Neural cell (in vitro differentiated cells): ENCODE measurements at regions not wholly inside any gene's neighbourhood (a gene's known extent, or its start where the extent isn't known, plus 50 kb on each side); places are given as distances from the start of the nearest gene placed in this dataset.

Experiments used
- H2AFZ ChIP-seq: fragments of 200-600, 300-800 bp; sonication (generic), shearing (Covaris generic); 2 replicates; pipeline ENCODE4 v1.6.0; 2014; ENCODE audit warnings: low read depth, mild to moderate bottlenecking, antibody characterized with exemption, low read length, moderate library complexity
- H3F3A ChIP-seq: fragments of 200-600 bp; shearing (Covaris generic); 2 replicates; pipeline ENCODE4 v1.6.1; 2016; ENCODE audit warnings: mild to moderate bottlenecking, moderate library complexity, mixed read lengths, antibody characterized with exemption, low read length; ENCODE audit not compliant: insufficient read depth, poor library complexity, severe bottlenecking
- H3K27ac ChIP-seq: fragments of 200-600, 300-800 bp; sonication (generic), shearing (Covaris generic); 2 replicates; pipeline ENCODE4 v1.5.1; 2014; ENCODE audit warnings: mild to moderate bottlenecking, low read length, moderate library complexity
- H3K27me3 ChIP-seq: fragments of 300-800, 200-600 bp; sonication (generic), shearing (Covaris generic); 2 replicates; pipeline ENCODE4 v1.6.0; 2014; ENCODE audit warnings: mild to moderate bottlenecking, low read depth, low read length, moderate library complexity; ENCODE audit not compliant: insufficient read depth
- H3K36me3 ChIP-seq: fragments of 300-800, 200-600 bp; sonication (generic), shearing (Covaris generic); 2 replicates; pipeline ENCODE4 v1.5.1; 2014; ENCODE audit warnings: mild to moderate bottlenecking, antibody characterized with exemption, low read length, moderate library complexity; ENCODE audit not compliant: insufficient read depth
- H3K4me2 ChIP-seq: fragments of 300-800, 200-600 bp; sonication (generic), shearing (Covaris generic); 2 replicates; pipeline ENCODE4 v1.6.0; 2014; ENCODE audit warnings: mild to moderate bottlenecking, low read length
- H3K4me3 ChIP-seq: fragments of 300-800, 200-600 bp; sonication (generic), shearing (Covaris generic); 2 replicates; pipeline ENCODE4 v1.5.1; 2014; ENCODE audit warnings: mild to moderate bottlenecking, low read length, moderate library complexity
- H3K79me2 ChIP-seq: fragments of 200-600 bp; shearing (Covaris generic); replicated peaks from 2 replicates; pipeline ENCODE4 v1.6.0; 2014; ENCODE audit warnings: mild to moderate bottlenecking, low read length, moderate library complexity; ENCODE audit not compliant: insufficient read depth
- H3K9ac ChIP-seq: fragments of 300-800, 200-600 bp; sonication (generic), shearing (Covaris generic); 2 replicates; pipeline ENCODE4 v1.6.1; 2016; ENCODE audit warnings: mild to moderate bottlenecking, low read length, mixed read lengths
- H3K9me2 ChIP-seq: fragments of 200-600 bp; shearing (Covaris generic); 2 replicates; pipeline ENCODE4 v1.6.1; 2016; ENCODE audit warnings: mild to moderate bottlenecking, low read length, mixed read lengths; ENCODE audit not compliant: insufficient read depth
- H3K9me3 ChIP-seq: fragments of 200-600, 300-800 bp; sonication (generic), shearing (Covaris generic); 2 replicates; pipeline ENCODE4 v1.6.1; 2016; ENCODE audit warnings: mild to moderate bottlenecking, mixed run types, low read length, moderate library complexity, mixed read lengths
- H4K20me1 ChIP-seq: fragments of 200-600 bp; shearing (Covaris generic); 2 replicates; pipeline ENCODE4 v1.6.1; 2016; ENCODE audit warnings: mild to moderate bottlenecking, mixed run types; ENCODE audit not compliant: insufficient read depth
- CTCF ChIP-seq: fragments of 450-650 bp; IDR thresholded peaks from 2 replicates; pipeline ENCODE4 v1.5.1; 2014; ENCODE audit warnings: antibody characterized with exemption, mild to moderate bottlenecking, moderate library complexity; ENCODE audit not compliant: poor library complexity, severe bottlenecking
- EP300 ChIP-seq: fragments of 450-650 bp; conservative IDR thresholded peaks from 2 replicates; pipeline ENCODE4 v1.6.1; 2014; ENCODE audit warnings: antibody characterized with exemption, mild to moderate bottlenecking, moderate library complexity; ENCODE audit not compliant: poor library complexity, severe bottlenecking
- EZH2 ChIP-seq: fragments of 200-600, 300-800 bp; shearing (Covaris generic), sonication (generic); IDR thresholded peaks from 2 replicates; pipeline ENCODE4 v1.6.1; 2014; ENCODE audit warnings: antibody characterized with exemption, low read length, borderline replicate concordance, mild to moderate bottlenecking; ENCODE audit not compliant: insufficient read depth, poor library complexity, severe bottlenecking
- MXI1 ChIP-seq: fragments of 450-650 bp; conservative IDR thresholded peaks from 2 replicates; pipeline ENCODE4 v1.6.1; 2014; ENCODE audit warnings: antibody characterized with exemption, mild to moderate bottlenecking; ENCODE audit not compliant: poor library complexity, severe bottlenecking
- POLR2AphosphoS5 ChIP-seq: IDR thresholded peaks from 2 replicates; pipeline ENCODE4 v1.6.1; 2012
- RAD21 ChIP-seq: fragments of 450-650 bp; conservative IDR thresholded peaks from 2 replicates; pipeline ENCODE4 v1.6.1; 2014; ENCODE audit warnings: antibody characterized with exemption, mild to moderate bottlenecking, moderate library complexity
- REST ChIP-seq: IDR thresholded peaks from 2 replicates; pipeline ENCODE4 v1.6.1; 2012; ENCODE audit warnings: borderline replicate concordance
- SMC3 ChIP-seq: fragments of 450-650 bp; conservative IDR thresholded peaks from 2 replicates; pipeline ENCODE4 v1.6.1; 2014; ENCODE audit warnings: antibody characterized with exemption, mild to moderate bottlenecking, moderate library complexity; ENCODE audit not compliant: poor library complexity
- TAF1 ChIP-seq: IDR thresholded peaks from 2 replicates; pipeline ENCODE4 v1.6.1; 2012; ENCODE audit warnings: low read depth

GRCh38 chr21:23130308-23130707 is 2132.1 kb downstream of the NCAM2 start:
- Histone ChIP-seq H3K27me3 (no peaks in the 10 kb centered on the region), H3K9me2 (no peaks in the 10 kb centered on the region), H3F3A (no peaks in the 10 kb centered on the region), H3K9me3 (no peaks in the 10 kb centered on the region), H3K36me3 (no peaks in the 10 kb centered on the region), H3K27ac (no peak overlapping the region), H3K4me2 (no peak overlapping the region), H2AFZ (no peak overlapping the region), H4K20me1 (no peaks in the 10 kb centered on the region), H3K9ac (no peak overlapping the region), H3K4me3 (no peak overlapping the region), H3K79me2 (no peaks in the 10 kb centered on the region)
- no peak for TF ChIP-seq SMC3
- TF ChIP-seq RAD21 = no peak
- TF ChIP-seq TAF1 = no peak
- TF ChIP-seq EP300 = no peak
- TF ChIP-seq REST = no peak
- TF ChIP-seq EZH2 = no peak

GRCh38 chr21:23131177-23131576 is 2133.0 kb downstream of the NCAM2 start:
- Histone ChIP-seq H3K4me2 (no peak overlapping the region), H3K36me3 (no peaks in the 10 kb centered on the region), H3K9me3 (no peaks in the 10 kb centered on the region), H3K27ac (no peak overlapping the region), H3F3A (no peaks in the 10 kb centered on the region), H2AFZ (no peak overlapping the region), H3K9me2 (no peaks in the 10 kb centered on the region), H4K20me1 (no peaks in the 10 kb centered on the region), H3K79me2 (no peaks in the 10 kb centered on the region), H3K4me3 (no peak overlapping the region), H3K27me3 (no peaks in the 10 kb centered on the region), H3K9ac (no peak overlapping the region)
- TF ChIP-seq SMC3 (no peak), TAF1 (no peak), EP300 (no peak), MXI1 (no peak), REST (no peak), POLR2AphosphoS5 (no peak), CTCF (no peak), EZH2 (no peak), RAD21 (no peak)
